Mesothelial cell of epicardium (in vitro differentiated cells): ENCODE measurements at regions not wholly inside any gene's neighbourhood (a gene's known extent, or its start where the extent isn't known, plus 50 kb on each side); places are given as distances from the start of the nearest gene placed in this dataset.

Source experiments
- DNase-seq, 2 experiments: peaks; one replicate each; pipeline ENCODE4 v3.0.0; 2021; ENCODE audit warnings: low spot score in 2 of 2; ENCODE audit not compliant: unreplicated experiment in 2 of 2
- H3K27ac Mint-ChIP-seq: 2 replicates; pipeline ENCODE4 v1.8.0; 2021; ENCODE audit warnings: mixed read lengths
- H3K27me3 Mint-ChIP-seq: 2 replicates; pipeline ENCODE4 v1.8.0; 2021; ENCODE audit warnings: low read depth, mixed read lengths
- H3K36me3 Mint-ChIP-seq: 2 replicates; pipeline ENCODE4 v1.8.0; 2021; ENCODE audit warnings: mixed read lengths
- H3K4me1 Mint-ChIP-seq: 2 replicates; pipeline ENCODE4 v1.8.0; 2021; ENCODE audit warnings: mixed read lengths
- H3K4me3 Mint-ChIP-seq: 2 replicates; pipeline ENCODE4 v1.8.0; 2021; ENCODE audit warnings: mild to moderate bottlenecking, moderate library complexity, mixed read lengths
- H3K9me3 Mint-ChIP-seq: 2 replicates; pipeline ENCODE4 v1.8.0; 2021; ENCODE audit warnings: mixed read lengths
- TF ChIP-seq, protein P1 (sequence below): fragments of 200-600 bp; sonication (generic); IDR thresholded peaks from one replicate; pipeline ENCODE4 v1.5.0; 2021; ENCODE audit warnings: antibody characterized with exemption; ENCODE audit not compliant: unreplicated experiment

DNA sequence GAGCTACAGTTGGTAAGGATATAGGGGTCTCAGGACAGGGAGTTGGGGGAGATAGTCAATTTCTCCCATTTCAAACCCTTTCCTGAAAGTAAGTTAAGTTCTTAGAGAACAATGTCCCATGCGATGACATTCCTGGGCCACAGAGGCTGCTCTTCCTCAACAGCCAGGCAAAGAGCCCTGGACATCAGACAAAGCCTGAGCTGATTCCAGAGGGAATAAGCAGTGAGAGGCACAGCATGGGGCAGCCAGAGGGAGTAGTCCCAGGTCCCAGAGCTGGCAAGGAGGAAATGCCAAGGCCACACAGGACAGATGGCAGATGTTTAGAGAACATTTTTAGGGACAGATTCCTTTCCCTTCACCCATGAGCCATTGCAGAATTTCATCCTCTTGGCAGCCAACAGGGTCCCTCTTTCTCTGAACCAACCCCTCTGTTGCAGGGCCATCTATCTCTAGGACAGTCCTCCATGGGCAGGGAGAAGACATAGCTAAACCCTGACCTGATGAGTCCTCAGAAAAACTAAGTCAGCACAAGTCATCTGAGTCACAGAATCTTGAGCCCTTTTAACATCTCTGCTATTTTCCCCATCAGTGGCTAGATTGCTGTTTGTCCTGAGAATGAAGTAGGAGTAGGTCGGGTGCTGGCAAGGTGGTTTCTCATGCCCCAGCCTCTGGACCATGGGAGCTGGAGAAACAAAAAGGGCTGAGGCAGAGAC lies 60.3 kb upstream of the CALM2 start:
- peaks cover 48% of the 10 kb centered on the region for H3K4me1 Mint-ChIP-seq
- H3K27ac Mint-ChIP-seq, result no peak overlapping the region
- H3K4me3 Mint-ChIP-seq, result no peak overlapping the region
- H3K27me3 Mint-ChIP-seq, result peaks cover 12% of the 10 kb centered on the region
- TF ChIP-seq, protein P1, sequence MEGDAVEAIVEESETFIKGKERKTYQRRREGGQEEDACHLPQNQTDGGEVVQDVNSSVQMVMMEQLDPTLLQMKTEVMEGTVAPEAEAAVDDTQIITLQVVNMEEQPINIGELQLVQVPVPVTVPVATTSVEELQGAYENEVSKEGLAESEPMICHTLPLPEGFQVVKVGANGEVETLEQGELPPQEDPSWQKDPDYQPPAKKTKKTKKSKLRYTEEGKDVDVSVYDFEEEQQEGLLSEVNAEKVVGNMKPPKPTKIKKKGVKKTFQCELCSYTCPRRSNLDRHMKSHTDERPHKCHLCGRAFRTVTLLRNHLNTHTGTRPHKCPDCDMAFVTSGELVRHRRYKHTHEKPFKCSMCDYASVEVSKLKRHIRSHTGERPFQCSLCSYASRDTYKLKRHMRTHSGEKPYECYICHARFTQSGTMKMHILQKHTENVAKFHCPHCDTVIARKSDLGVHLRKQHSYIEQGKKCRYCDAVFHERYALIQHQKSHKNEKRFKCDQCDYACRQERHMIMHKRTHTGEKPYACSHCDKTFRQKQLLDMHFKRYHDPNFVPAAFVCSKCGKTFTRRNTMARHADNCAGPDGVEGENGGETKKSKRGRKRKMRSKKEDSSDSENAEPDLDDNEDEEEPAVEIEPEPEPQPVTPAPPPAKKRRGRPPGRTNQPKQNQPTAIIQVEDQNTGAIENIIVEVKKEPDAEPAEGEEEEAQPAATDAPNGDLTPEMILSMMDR, result no peak
- DNase-seq, result no peak
- no peaks in the 10 kb centered on the region for H3K36me3 Mint-ChIP-seq
- no peaks in the 10 kb centered on the region for H3K9me3 Mint-ChIP-seq

DNA sequence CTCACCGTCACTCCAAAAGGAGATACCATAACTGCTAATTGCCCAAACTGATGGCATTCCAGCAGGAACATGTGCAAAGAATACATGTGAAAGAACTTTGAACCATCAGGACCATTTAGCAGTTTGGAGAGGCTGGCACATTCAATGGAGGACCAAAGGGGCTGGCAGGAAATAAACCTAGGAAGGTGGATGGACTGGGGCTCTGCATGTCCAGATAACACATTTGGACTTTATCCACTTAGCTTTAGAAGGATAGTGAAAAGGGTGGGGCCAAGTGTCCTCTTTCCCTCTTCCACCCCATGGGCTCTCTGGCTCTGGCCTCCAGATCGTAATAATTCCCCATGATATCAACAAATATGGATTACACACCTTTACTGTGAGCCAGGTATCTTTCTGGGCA lies 58.8 kb upstream of the CALM2 start:
- H3K27me3 Mint-ChIP-seq, result peaks cover 5% of the 10 kb centered on the region
- no peaks in the 10 kb centered on the region for H3K36me3 Mint-ChIP-seq
- TF ChIP-seq, protein P1, result no peak
- peaks cover 46% of the 10 kb centered on the region for H3K4me1 Mint-ChIP-seq
- H3K9me3 Mint-ChIP-seq, result no peaks in the 10 kb centered on the region
- DNase-seq, result no peak
- H3K4me3 Mint-ChIP-seq, result no peak overlapping the region
- no peak overlapping the region for H3K27ac Mint-ChIP-seq

DNA sequence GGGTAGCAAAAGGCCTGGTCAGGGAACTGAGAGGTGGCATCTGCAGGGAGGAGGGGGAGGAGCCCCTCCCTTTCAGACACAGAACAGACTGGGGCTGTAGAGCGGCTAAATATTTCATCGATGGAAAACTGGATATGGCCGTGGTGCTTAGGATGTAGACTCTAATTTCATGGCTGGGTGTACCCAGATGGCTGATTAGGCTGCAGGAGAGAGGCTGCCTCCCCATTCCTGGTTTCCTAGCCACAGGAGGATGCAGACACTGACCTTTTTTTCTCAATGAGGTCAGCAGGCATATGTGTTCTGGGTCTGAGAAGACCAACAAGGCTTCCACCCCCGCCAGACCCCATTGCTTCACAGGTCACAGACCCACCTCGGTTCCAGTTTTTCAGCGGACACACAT lies 58.1 kb upstream of the CALM2 start:
- no peak overlapping the region for H3K4me3 Mint-ChIP-seq
- H3K9me3 Mint-ChIP-seq, result no peaks in the 10 kb centered on the region
- peaks cover 40% of the 10 kb centered on the region for H3K4me1 Mint-ChIP-seq
- H3K27me3 Mint-ChIP-seq, result peaks cover 5% of the 10 kb centered on the region
- H3K36me3 Mint-ChIP-seq, result no peaks in the 10 kb centered on the region
- DNase-seq, result no peak
- no peak overlapping the region for H3K27ac Mint-ChIP-seq
- TF ChIP-seq, protein P1, result no peak

DNA sequence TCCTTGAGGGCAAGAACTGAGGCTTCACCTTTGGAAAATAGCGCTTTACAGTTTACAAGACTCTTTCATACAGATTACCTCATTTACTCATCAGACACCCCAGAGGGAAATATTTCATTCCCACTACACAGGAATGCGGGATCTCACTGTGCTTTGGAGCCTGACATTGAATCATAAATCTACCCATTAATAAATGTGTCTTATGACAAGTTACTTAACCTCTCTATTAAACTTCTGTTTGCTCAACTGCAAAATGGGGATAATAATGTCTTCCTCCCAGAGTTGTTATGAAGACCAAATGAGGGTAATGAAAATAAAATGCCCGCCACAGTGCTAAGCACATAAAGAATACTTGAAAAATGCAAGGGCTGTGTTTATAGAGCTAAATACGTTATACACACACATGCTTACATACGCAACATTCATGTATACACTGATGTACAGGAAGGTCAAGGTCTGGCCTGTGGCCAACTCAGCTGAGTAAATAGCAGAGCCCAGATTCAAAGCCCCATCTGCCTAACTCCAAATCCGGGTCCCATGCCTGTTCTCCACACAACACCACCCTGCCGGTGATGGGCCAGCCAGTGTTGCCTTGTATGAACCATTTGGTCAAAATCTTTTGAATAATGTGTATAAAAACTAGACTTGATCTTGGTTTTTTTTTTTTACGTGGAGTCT lies 56.6 kb upstream of the CALM2 start:
- Mint-ChIP-seq H3K27ac (no peak overlapping the region), H3K9me3 (no peaks in the 10 kb centered on the region), H3K4me3 (no peak overlapping the region), H3K36me3 (no peaks in the 10 kb centered on the region), H3K27me3 (peaks cover 5% of the 10 kb centered on the region), H3K4me1 (peaks cover 27% of the 10 kb centered on the region)
- DNase-seq, result no peak
- TF ChIP-seq, protein P1, result no peak

DNA sequence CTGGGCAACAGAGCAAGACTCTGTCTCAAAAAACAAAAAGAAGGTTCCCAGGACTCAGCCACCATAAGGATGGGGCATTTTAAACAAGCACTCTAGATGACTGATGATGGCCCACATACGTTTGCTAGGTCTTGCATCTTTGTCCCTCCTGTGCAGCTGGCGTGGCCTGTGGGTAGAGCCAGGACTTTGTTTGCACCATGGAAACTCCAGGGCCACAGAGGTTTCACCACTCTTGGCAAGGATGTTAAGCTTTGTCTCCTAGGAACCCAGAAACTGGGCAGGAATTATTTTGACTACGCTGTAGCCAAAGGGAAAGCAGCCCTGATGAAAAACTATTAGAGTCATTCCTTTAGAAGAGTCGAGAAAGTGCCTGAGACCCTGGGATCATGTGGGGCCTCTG lies 54.1 kb upstream of the CALM2 start:
- TF ChIP-seq, protein P1, result no peak
- H3K4me3 Mint-ChIP-seq, result no peak overlapping the region
- no peak overlapping the region for H3K27ac Mint-ChIP-seq
- no peaks in the 10 kb centered on the region for H3K9me3 Mint-ChIP-seq
- DNase-seq, result no peak
- peaks cover 2% of the 10 kb centered on the region for H3K27me3 Mint-ChIP-seq
- H3K4me1 Mint-ChIP-seq, result peaks cover 30% of the 10 kb centered on the region
- no peaks in the 10 kb centered on the region for H3K36me3 Mint-ChIP-seq
